HCT116 (cell line): ENCODE measurements at regions not wholly inside any gene's neighbourhood (a gene's known extent, or its start where the extent isn't known, plus 50 kb on each side); places are given as distances from the start of the nearest gene placed in this dataset.
"Not testable (repeated sequence)": the region's sequence is repeated elsewhere in the genome, so short reads cannot be mapped to it uniquely, and the experiment has no call there.

Experiments used
- CEBPB ChIP-seq: IDR thresholded peaks from 2 replicates; pipeline ENCODE4 v1.6.1; 2012; ENCODE audit warnings: low read depth
- CTCF ChIP-seq, 3 experiments: fragments of 200-600 bp in 1 of 3; sonication (generic) in 1 of 3; IDR thresholded peaks in 2 of 3; conservative IDR thresholded peaks in 1 of 3; 2 replicates each; pipeline ENCODE4 v1.5.1; 2012 to 2017; ENCODE audit warnings: low read depth in 2 of 3, low read length in 2 of 3, antibody characterized with exemption in 1 of 3, borderline replicate concordance in 1 of 3, control low read depth in 1 of 3, mild to moderate bottlenecking in 1 of 3, mixed read lengths in 1 of 3, mixed run types in 1 of 3, moderate library complexity in 1 of 3; ENCODE audit not compliant: insufficient read depth in 1 of 3
- EZH2phosphoT487 ChIP-seq: fragments of 200-600 bp; IDR thresholded peaks from 2 replicates; pipeline ENCODE4 v1.6.1; 2018; ENCODE audit warnings: antibody characterized with exemption, borderline replicate concordance
- MAX ChIP-seq: IDR thresholded peaks from 2 replicates; pipeline ENCODE4 v1.6.1; 2012
- POLR2AphosphoS5 ChIP-seq: IDR thresholded peaks from 2 replicates; pipeline ENCODE4 v1.6.1; 2011; ENCODE audit warnings: mild to moderate bottlenecking, low read depth, low read length, moderate library complexity
- SIN3A ChIP-seq: IDR thresholded peaks from 2 replicates; pipeline ENCODE4 v1.6.1; 2012; ENCODE audit warnings: low read depth
- SRF ChIP-seq: IDR thresholded peaks from 2 replicates; pipeline ENCODE4 v1.6.1; 2012; ENCODE audit warnings: low read depth
- ZNF274 ChIP-seq: fragments of 200-500 bp; sonication (Bioruptor generic); IDR thresholded peaks from 2 replicates; pipeline ENCODE4 v1.6.1; 2014; ENCODE audit warnings: mild to moderate bottlenecking, low read depth, low read length, inconsistent platforms
- TF ChIP-seq, protein P1 (sequence below): IDR thresholded peaks from 2 replicates; pipeline ENCODE4 v1.6.1; 2011; ENCODE audit warnings: mild to moderate bottlenecking, low read length, moderate library complexity; ENCODE audit not compliant: insufficient replicate concordance; ENCODE audit errors: extremely low read depth
- TF ChIP-seq, protein P2 (sequence below): IDR thresholded peaks from 2 replicates; pipeline ENCODE4 v1.6.1; 2012; ENCODE audit warnings: low read depth

DNA sequence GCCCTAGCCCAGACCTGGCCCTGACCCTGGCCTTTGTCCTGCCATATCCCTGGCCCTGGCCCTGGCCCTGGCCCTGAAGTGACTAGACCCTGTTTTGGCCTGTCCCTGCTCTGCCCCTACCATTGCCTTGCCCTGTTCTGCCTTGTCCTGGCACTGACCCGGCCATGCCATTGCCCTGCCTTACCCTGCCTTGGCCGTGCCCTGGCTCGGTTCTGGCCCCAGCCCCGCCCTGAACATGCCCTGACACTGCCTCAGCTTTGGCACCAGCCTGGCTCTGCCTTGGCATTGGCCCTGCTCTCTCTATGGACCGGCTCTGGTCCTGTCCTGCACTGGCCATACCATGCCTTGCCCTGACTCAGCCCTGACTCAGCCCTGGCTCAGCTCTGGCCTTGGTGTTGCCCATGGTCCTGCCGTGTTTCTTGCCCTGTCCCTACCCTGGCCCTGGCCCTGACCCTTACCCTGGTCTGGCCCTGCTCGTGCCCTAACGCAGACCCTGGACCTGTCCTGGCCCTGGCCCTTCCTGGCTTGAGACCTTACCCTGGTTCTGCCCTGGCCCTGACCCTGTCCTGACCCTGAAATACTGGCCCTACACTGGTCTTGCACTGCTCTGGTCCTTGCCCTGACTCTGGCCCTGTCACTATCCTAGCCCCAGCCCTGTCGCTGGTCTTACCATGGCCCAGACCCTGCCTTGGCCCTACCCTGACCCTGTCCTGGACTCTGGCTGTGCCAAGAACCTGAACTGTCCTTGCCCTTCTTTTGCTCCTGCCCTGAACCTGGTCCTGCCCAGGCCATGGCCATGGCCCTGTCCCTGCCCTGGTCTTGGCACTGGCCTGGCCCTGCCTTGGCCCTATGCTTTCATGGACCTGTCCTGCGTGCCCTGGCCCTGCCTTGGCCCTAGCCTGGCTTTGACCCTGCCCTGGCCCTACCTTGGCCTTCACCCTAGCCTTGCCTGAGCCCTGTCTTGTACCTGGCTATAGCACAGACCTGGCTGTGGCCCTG is 224.6 kb downstream of the LIPI start:
- TF ChIP-seq, protein P1, sequence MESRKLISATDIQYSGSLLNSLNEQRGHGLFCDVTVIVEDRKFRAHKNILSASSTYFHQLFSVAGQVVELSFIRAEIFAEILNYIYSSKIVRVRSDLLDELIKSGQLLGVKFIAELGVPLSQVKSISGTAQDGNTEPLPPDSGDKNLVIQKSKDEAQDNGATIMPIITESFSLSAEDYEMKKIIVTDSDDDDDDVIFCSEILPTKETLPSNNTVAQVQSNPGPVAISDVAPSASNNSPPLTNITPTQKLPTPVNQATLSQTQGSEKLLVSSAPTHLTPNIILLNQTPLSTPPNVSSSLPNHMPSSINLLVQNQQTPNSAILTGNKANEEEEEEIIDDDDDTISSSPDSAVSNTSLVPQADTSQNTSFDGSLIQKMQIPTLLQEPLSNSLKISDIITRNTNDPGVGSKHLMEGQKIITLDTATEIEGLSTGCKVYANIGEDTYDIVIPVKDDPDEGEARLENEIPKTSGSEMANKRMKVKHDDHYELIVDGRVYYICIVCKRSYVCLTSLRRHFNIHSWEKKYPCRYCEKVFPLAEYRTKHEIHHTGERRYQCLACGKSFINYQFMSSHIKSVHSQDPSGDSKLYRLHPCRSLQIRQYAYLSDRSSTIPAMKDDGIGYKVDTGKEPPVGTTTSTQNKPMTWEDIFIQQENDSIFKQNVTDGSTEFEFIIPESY, result not testable (repeated sequence)
- not testable (repeated sequence) for TF ChIP-seq ZNF274; CTCF (IDR thresholded peaks at IDR 0.05 in 2 of 3, conservative IDR thresholded peaks at IDR 0.05 in 1 of 3; ENCODE audit: borderline replicate concordance in 1 of 3, insufficient read depth in 1 of 3, low read depth in 2 of 3, low read length in 2 of 3); SIN3A; EZH2phosphoT487; CEBPB; SRF; POLR2AphosphoS5; MAX
- TF ChIP-seq, protein P2, sequence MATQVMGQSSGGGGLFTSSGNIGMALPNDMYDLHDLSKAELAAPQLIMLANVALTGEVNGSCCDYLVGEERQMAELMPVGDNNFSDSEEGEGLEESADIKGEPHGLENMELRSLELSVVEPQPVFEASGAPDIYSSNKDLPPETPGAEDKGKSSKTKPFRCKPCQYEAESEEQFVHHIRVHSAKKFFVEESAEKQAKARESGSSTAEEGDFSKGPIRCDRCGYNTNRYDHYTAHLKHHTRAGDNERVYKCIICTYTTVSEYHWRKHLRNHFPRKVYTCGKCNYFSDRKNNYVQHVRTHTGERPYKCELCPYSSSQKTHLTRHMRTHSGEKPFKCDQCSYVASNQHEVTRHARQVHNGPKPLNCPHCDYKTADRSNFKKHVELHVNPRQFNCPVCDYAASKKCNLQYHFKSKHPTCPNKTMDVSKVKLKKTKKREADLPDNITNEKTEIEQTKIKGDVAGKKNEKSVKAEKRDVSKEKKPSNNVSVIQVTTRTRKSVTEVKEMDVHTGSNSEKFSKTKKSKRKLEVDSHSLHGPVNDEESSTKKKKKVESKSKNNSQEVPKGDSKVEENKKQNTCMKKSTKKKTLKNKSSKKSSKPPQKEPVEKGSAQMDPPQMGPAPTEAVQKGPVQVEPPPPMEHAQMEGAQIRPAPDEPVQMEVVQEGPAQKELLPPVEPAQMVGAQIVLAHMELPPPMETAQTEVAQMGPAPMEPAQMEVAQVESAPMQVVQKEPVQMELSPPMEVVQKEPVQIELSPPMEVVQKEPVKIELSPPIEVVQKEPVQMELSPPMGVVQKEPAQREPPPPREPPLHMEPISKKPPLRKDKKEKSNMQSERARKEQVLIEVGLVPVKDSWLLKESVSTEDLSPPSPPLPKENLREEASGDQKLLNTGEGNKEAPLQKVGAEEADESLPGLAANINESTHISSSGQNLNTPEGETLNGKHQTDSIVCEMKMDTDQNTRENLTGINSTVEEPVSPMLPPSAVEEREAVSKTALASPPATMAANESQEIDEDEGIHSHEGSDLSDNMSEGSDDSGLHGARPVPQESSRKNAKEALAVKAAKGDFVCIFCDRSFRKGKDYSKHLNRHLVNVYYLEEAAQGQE, result not testable (repeated sequence)
